Keratinocyte (primary cell): ENCODE measurements at regions not wholly inside any gene's neighbourhood (a gene's known extent, or its start where the extent isn't known, plus 50 kb on each side); places are given as distances from the start of the nearest gene placed in this dataset.

Experiments
- CTCF ChIP-seq, 3 experiments: IDR thresholded peaks in 1 of 3; conservative IDR thresholded peaks in 1 of 3; optimal IDR thresholded peaks in 1 of 3; 2 replicates in 2 of 3; 3 replicates in 1 of 3; pipeline versions ENCODE3 to v1.5.1; 2011; ENCODE audit warnings: low read length in 3 of 3, mild to moderate bottlenecking in 3 of 3, moderate library complexity in 2 of 3, control low read depth in 1 of 3, inconsistent platforms in 1 of 3; ENCODE audit not compliant: insufficient read depth in 2 of 3; ENCODE audit errors: extremely low read depth in 1 of 3
- EZH2 ChIP-seq: IDR thresholded peaks from one replicate; pipeline ENCODE4 v1.6.1; 2012; ENCODE audit warnings: inconsistent platforms, mild to moderate bottlenecking, low read length, moderate library complexity

DNA sequence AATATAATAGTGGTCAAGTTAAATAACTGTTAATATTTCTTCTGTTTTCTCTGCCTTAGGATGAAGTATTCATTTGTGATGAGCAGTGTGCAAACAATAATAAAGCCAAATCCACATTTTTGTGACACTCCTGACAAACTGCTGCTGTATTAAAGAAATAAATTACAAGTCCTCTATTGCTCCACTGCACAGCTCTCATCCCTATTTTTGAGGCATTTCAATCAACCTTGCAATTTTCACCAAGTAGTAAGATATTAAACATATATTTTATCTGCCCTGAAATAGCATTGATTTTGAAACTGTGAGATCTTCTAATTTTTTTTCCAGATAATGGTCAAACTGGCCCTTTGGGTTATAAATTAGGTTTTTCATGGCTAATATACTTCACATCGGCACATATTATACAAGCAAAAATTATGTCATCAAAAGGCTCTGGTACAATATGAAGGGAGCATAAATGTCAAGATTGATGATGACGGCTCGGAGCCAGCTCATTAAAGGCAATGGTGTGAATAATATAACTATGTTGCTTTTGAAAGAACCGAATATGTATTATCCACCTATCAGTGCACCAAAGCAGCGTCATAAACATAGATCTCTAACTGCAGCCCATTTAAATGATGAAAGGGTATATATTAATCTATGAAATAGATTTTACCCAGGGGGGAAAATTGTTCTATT, 764.9 kb downstream of the DNAH5 start:
- TF ChIP-seq CTCF (optimal IDR thresholded peaks at IDR 0.05 in 1 of 3, IDR thresholded peaks at IDR 0.05 in 1 of 3, conservative IDR thresholded peaks at IDR 0.05 in 1 of 3; ENCODE audit: extremely low read depth in 1 of 3, insufficient read depth in 2 of 3, low read length in 3 of 3) (no peak), EZH2 (no peak)
